C1 segment of cervical spinal cord (tissue), 14 donors: ENCODE measurements at regions not wholly inside any gene's neighbourhood (a gene's known extent, or its start where the extent isn't known, plus 50 kb on each side); places are given as distances from the start of the nearest gene placed in this dataset.

Experiments
- DNase-seq, 14 donors: peaks; one replicate each; lab custom pipeline; 2025; lab: John Stamatoyannopoulos, UW

- DNase-seq = no peak
Measured at GRCh38 chr2:23158306-23158705, 226.7 kb upstream of the KLHL29 start.

- DNase-seq = no peak
Measured at GRCh38 chr2:23159746-23160405, 225.1 kb upstream of the KLHL29 start.

- no peak for DNase-seq
Measured at GRCh38 chr2:23164173-23164572, 220.8 kb upstream of the KLHL29 start.

- no peak for DNase-seq
Measured at GRCh38 chr2:23169896-23170295, 215.1 kb upstream of the KLHL29 start.

GRCh38 chr2:23171108-23171507 is 213.9 kb upstream of the KLHL29 start:
- DNase-seq = no peak

- no peak for DNase-seq
Measured at GRCh38 chr2:23178396-23178795, 206.6 kb upstream of the KLHL29 start.

GRCh38 chr2:23183733-23184132 is 201.2 kb upstream of the KLHL29 start:
- DNase-seq = no peak

GRCh38 chr2:23198316-23199114 is 186.5 kb upstream of the KLHL29 start:
- DNase-seq = no peak

- DNase-seq = no peak
Measured at GRCh38 chr2:23199115-23199918, 185.7 kb upstream of the KLHL29 start.

GRCh38 chr2:23200068-23200786 is 184.8 kb upstream of the KLHL29 start:
- DNase-seq = no peak

- no peak for DNase-seq
Measured at GRCh38 chr2:23200787-23201114, 184.2 kb upstream of the KLHL29 start.

- DNase-seq = no peak
Measured at GRCh38 chr2:23203383-23203782, 181.6 kb upstream of the KLHL29 start.

GRCh38 chr2:23204685-23205242 is 180.2 kb upstream of the KLHL29 start:
- no peak for DNase-seq

- DNase-seq = no peak
Measured at GRCh38 chr2:23206650-23207049, 178.3 kb upstream of the KLHL29 start.

GRCh38 chr2:23207871-23208270 is 177.1 kb upstream of the KLHL29 start:
- no peak for DNase-seq

- no peak for DNase-seq
Measured at GRCh38 chr2:23208339-23208738, 176.6 kb upstream of the KLHL29 start.

GRCh38 chr2:23209059-23209458 is 175.9 kb upstream of the KLHL29 start:
- DNase-seq = no peak

- DNase-seq = no peak
Measured at GRCh38 chr2:23211987-23212583, 172.9 kb upstream of the KLHL29 start.

- DNase-seq = no peak
Measured at GRCh38 chr2:23213196-23213595, 171.8 kb upstream of the KLHL29 start.

GRCh38 chr2:23215016-23215415 is 170.0 kb upstream of the KLHL29 start:
- DNase-seq = no peak

GRCh38 chr2:23219666-23220065 is 165.3 kb upstream of the KLHL29 start:
- DNase-seq = no peak
